ENCODE measurements at regions not wholly inside any gene's neighbourhood (a gene's known extent, or its start where the extent isn't known, plus 50 kb on each side); places are given as distances from the start of the nearest gene placed in this dataset.

GRCh38 chr9:103941104-103941503, 153.0 kb upstream of the SMC2 start:
- H3K27me3 Mint-ChIP-seq (ENCODE audit: low read depth): peaks cover 8% of the 10 kb centered on the region
- no peak for DNase-seq (ENCODE audit: low spot score)
- no peak overlapping the region for H3K27ac Mint-ChIP-seq (ENCODE audit: unreplicated experiment)
- H3K36me3 Mint-ChIP-seq (ENCODE audit: low read depth): no peaks in the 10 kb centered on the region
- H3K4me3 Mint-ChIP-seq (ENCODE audit: unreplicated experiment): no peak overlapping the region
- TF ChIP-seq, protein P1, sequence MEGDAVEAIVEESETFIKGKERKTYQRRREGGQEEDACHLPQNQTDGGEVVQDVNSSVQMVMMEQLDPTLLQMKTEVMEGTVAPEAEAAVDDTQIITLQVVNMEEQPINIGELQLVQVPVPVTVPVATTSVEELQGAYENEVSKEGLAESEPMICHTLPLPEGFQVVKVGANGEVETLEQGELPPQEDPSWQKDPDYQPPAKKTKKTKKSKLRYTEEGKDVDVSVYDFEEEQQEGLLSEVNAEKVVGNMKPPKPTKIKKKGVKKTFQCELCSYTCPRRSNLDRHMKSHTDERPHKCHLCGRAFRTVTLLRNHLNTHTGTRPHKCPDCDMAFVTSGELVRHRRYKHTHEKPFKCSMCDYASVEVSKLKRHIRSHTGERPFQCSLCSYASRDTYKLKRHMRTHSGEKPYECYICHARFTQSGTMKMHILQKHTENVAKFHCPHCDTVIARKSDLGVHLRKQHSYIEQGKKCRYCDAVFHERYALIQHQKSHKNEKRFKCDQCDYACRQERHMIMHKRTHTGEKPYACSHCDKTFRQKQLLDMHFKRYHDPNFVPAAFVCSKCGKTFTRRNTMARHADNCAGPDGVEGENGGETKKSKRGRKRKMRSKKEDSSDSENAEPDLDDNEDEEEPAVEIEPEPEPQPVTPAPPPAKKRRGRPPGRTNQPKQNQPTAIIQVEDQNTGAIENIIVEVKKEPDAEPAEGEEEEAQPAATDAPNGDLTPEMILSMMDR (IDR thresholded peaks at IDR 0.05): no peak
- H3K9me3 Mint-ChIP-seq (ENCODE audit: low read depth): no peaks in the 10 kb centered on the region
- H3K4me1 Mint-ChIP-seq (ENCODE audit: low read depth): no peaks in the 10 kb centered on the region

DNA sequence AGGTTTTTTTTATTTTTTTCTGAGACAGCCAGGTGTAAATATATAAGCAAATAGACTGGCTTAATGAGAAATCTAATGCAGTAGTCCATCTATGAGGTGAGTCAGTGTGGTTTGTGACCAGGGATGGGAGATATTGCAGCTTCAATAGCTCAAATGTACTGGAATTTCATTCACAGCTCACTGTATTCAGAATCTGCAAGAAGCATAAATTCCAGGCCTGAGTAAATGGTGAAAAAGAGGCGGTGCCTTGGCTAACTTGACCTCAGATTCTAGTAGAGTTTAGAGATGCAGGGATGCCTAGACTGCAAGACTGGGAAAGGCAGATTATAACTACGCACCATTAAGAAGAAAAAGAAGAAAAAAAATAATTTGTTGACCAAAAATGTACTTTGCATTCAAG, 151.9 kb upstream of the SMC2 start:
- H3K27me3 Mint-ChIP-seq (ENCODE audit: low read depth): peaks cover 8% of the 10 kb centered on the region
- H3K27ac Mint-ChIP-seq (ENCODE audit: unreplicated experiment): no peak overlapping the region
- no peaks in the 10 kb centered on the region for H3K9me3 Mint-ChIP-seq (ENCODE audit: low read depth)
- no peaks in the 10 kb centered on the region for H3K36me3 Mint-ChIP-seq (ENCODE audit: low read depth)
- no peaks in the 10 kb centered on the region for H3K4me1 Mint-ChIP-seq (ENCODE audit: low read depth)
- TF ChIP-seq, protein P1 (IDR thresholded peaks at IDR 0.05): no peak
- H3K4me3 Mint-ChIP-seq (ENCODE audit: unreplicated experiment): no peak overlapping the region
- no peak for DNase-seq (ENCODE audit: low spot score)

GRCh38 chr9:103942651-103943050, 151.5 kb upstream of the SMC2 start:
- TF ChIP-seq, protein P1 (IDR thresholded peaks at IDR 0.05): no peak
- Mint-ChIP-seq H3K4me1 (ENCODE audit: low read depth) (no peaks in the 10 kb centered on the region), H3K36me3 (ENCODE audit: low read depth) (no peaks in the 10 kb centered on the region), H3K9me3 (ENCODE audit: low read depth) (no peaks in the 10 kb centered on the region), H3K27me3 (ENCODE audit: low read depth) (peaks cover 8% of the 10 kb centered on the region), H3K27ac (ENCODE audit: unreplicated experiment) (no peak overlapping the region), H3K4me3 (ENCODE audit: unreplicated experiment) (no peak overlapping the region)
- no peak for DNase-seq (ENCODE audit: low spot score)

- TF ChIP-seq, protein P1 (IDR thresholded peaks at IDR 0.05): no peak
- no peaks in the 10 kb centered on the region for H3K4me1 Mint-ChIP-seq (ENCODE audit: low read depth)
- no peak overlapping the region for H3K27ac Mint-ChIP-seq (ENCODE audit: unreplicated experiment)
- H3K4me3 Mint-ChIP-seq (ENCODE audit: unreplicated experiment): no peak overlapping the region
- peaks cover 7% of the 10 kb centered on the region for H3K27me3 Mint-ChIP-seq (ENCODE audit: low read depth)
- no peak for DNase-seq (ENCODE audit: low spot score)
- H3K36me3 Mint-ChIP-seq (ENCODE audit: low read depth): no peaks in the 10 kb centered on the region
- H3K9me3 Mint-ChIP-seq (ENCODE audit: low read depth): no peaks in the 10 kb centered on the region
Observed at GRCh38 chr9:103949096-103949495, 145.0 kb upstream of the SMC2 start.

DNA sequence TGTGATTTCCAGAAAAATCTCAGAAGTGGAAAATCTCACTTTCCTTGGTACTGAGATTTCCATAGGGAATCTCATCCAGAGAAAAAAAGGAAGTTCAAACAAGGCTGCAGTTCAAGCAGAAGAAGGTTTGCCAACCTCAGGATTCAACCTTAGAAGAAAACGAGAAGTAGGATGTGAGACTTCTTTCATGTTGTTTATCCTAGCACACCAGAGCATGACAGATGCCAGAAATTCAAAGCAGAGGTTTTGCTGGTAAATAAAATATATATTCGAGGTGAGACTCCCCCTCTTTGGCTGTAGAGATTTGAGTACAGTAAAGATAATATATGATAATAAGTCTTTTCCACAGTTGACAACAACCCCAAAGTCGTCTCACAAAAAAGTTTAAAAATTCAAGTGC, 116.9 kb upstream of the SMC2 start:
- DNase-seq (ENCODE audit: low spot score): no peak
- H3K36me3 Mint-ChIP-seq (ENCODE audit: low read depth): no peaks in the 10 kb centered on the region
- no peak overlapping the region for H3K27ac Mint-ChIP-seq (ENCODE audit: unreplicated experiment)
- no peaks in the 10 kb centered on the region for H3K4me1 Mint-ChIP-seq (ENCODE audit: low read depth)
- peaks cover 6% of the 10 kb centered on the region for H3K27me3 Mint-ChIP-seq (ENCODE audit: low read depth)
- H3K4me3 Mint-ChIP-seq (ENCODE audit: unreplicated experiment): no peak overlapping the region
- TF ChIP-seq, protein P1 (IDR thresholded peaks at IDR 0.05): no peak
- H3K9me3 Mint-ChIP-seq (ENCODE audit: low read depth): peaks cover 4% of the 10 kb centered on the region
